ENCODE measurements at regions not wholly inside any gene's neighbourhood (a gene's known extent, or its start where the extent isn't known, plus 50 kb on each side); places are given as distances from the start of the nearest gene placed in this dataset.

DNA sequence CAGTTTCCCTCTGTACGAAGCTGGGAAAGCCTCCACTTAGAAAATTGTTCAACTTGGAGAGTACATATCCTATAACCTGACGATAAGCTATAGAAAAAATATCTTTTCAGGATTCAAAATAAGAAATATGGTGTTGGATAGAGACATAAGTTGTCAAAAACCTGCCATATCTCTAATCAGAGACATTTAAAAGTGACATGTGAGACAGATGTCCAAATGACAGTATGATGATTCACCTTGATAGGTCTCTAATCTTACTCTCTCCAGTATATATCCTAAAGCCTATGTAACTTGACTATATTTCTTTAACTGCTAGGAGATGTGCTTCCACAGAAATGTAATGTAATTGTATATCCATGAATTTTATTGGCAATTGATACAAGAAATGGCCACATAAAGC, 932.4 kb upstream of the MAN1A1 start:
- Histone ChIP-seq H3K4me3 (no peak overlapping the region), H3K27ac (no peak overlapping the region), H3K27me3 (no peaks in the 10 kb centered on the region), H3K4me1 (ENCODE audit: low read depth) (no peaks in the 10 kb centered on the region), H3K9me3 (ENCODE audit: low read depth) (no peaks in the 10 kb centered on the region), H3K36me3 (no peaks in the 10 kb centered on the region)
- no peak for TF ChIP-seq CTCF (IDR thresholded peaks at IDR 0.05; ENCODE audit: low read depth, low read length)
- DNase-seq (ENCODE audit: low read depth in 1 of 2, low spot score in 1 of 2), result no peak

GRCh38 chr6:120279466-120280167, 930.1 kb upstream of the MAN1A1 start:
- no peak overlapping the region for H3K27ac ChIP-seq
- no peak for TF ChIP-seq CTCF (IDR thresholded peaks at IDR 0.05; ENCODE audit: low read depth, low read length)

DNA sequence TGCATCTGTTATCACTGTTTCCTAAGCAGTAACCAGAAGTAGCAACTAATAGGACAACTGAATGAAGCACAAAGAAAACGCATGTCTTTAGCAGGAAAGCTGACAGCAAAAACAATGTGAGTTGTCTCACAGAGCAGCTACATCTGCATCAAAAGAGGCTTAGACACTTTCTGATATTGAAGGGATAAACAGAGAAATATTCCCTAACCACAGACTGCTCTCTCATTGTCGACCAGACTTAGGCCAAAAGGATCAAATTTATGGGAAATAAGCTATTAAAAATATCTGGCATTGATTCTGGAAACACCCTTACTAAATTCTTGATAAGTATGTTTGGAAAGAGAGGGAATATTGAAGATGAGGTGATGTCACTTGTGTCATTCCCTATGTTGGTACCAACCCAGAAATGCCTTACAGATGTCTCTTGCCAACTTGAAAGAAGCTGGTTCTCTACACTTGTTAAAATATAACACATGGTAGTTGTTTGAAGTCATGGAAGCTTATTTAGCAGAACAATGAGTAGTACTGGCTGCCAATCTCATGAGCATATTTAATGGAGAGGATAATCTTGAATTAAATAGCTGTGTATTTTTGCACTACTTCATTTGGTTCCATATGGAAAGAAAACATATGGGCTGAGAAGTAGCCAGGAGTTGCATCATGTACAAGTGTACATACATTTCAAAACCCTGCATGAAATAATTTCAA, 929.3 kb upstream of the MAN1A1 start:
- Histone ChIP-seq H3K4me3 (no peak overlapping the region), H3K9me3 (ENCODE audit: low read depth) (no peaks in the 10 kb centered on the region), H3K27me3 (no peaks in the 10 kb centered on the region), H3K36me3 (no peaks in the 10 kb centered on the region), H3K27ac (no peak overlapping the region), H3K4me1 (ENCODE audit: low read depth) (no peaks in the 10 kb centered on the region)
- DNase-seq (ENCODE audit: low read depth in 1 of 2, low spot score in 1 of 2), result no peak
- no peak for TF ChIP-seq CTCF (IDR thresholded peaks at IDR 0.05; ENCODE audit: low read depth, low read length)

More at GRCh38 chr6:120279466-120280167, 930.1 kb upstream of the MAN1A1 start:
- peak in 1 of 2 donors; percentile 1 for DNase-seq (ENCODE audit: low read depth in 1 of 2, low spot score in 1 of 2)
- H3K36me3 ChIP-seq, result no peaks in the 10 kb centered on the region
- H3K4me3 ChIP-seq, result no peak overlapping the region
- H3K4me1 ChIP-seq (ENCODE audit: low read depth), result no peaks in the 10 kb centered on the region
- no peaks in the 10 kb centered on the region for H3K27me3 ChIP-seq
- H3K9me3 ChIP-seq (ENCODE audit: low read depth), result no peaks in the 10 kb centered on the region

- no peaks in the 10 kb centered on the region for H3K27me3 ChIP-seq
- no peak overlapping the region for H3K4me3 ChIP-seq
- H3K4me1 ChIP-seq (ENCODE audit: low read depth), result no peaks in the 10 kb centered on the region
- H3K27ac ChIP-seq, result no peak overlapping the region
- TF ChIP-seq CTCF (IDR thresholded peaks at IDR 0.05; ENCODE audit: low read depth, low read length), result no peak
- H3K36me3 ChIP-seq, result no peaks in the 10 kb centered on the region
- H3K9me3 ChIP-seq (ENCODE audit: low read depth), result no peaks in the 10 kb centered on the region
- DNase-seq (ENCODE audit: low read depth in 1 of 2, low spot score in 1 of 2), result no peak
Measured at GRCh38 chr6:120274547-120274946, 925.0 kb upstream of the MAN1A1 start.

GRCh38 chr6:120273411-120273810, 923.9 kb upstream of the MAN1A1 start:
- Histone ChIP-seq H3K4me1 (ENCODE audit: low read depth) (no peaks in the 10 kb centered on the region), H3K9me3 (ENCODE audit: low read depth) (no peaks in the 10 kb centered on the region), H3K4me3 (no peak overlapping the region), H3K36me3 (no peaks in the 10 kb centered on the region), H3K27ac (no peak overlapping the region), H3K27me3 (no peaks in the 10 kb centered on the region)
- DNase-seq (ENCODE audit: low read depth in 1 of 2, low spot score in 1 of 2), result no peak
- no peak for TF ChIP-seq CTCF (IDR thresholded peaks at IDR 0.05; ENCODE audit: low read depth, low read length)

Measured in cardiac muscle cell (in vitro differentiated cells and primary cell).